Right lobe of liver (tissue), 4 donors: ENCODE measurements at regions not wholly inside any gene's neighbourhood (a gene's known extent, or its start where the extent isn't known, plus 50 kb on each side); places are given as distances from the start of the nearest gene placed in this dataset.

Source experiments
- CTCF ChIP-seq, 4 donors: fragments of 200-600 bp in 3 of 4; fragments of 450-650 bp in 1 of 4; IDR thresholded peaks; one replicate each; pipeline versions ENCODE4 v1.5.1 to v1.8.0; 2016 to 2022; ENCODE audit warnings: antibody characterized with exemption in 4 of 4, mild to moderate bottlenecking in 2 of 4
- POLR2A ChIP-seq: fragments of 450-650 bp; IDR thresholded peaks from one replicate; pipeline ENCODE4 v1.6.1; 2017; ENCODE audit warnings: antibody characterized with exemption, mild to moderate bottlenecking
- donor health status: DM: no; HTN: no; CAD: no.
- donor health status: DM: no; HTN: no; CAD: no.
- donor health status: DM: no; HTN: yes; CAD: no.

- TF ChIP-seq POLR2A (no peak), CTCF (IDR thresholded peaks at IDR 0.05) (peak in 1 of 4 donors; percentile 2)
Observed at GRCh38 chr14:35229792-35230089, 62.4 kb upstream of the PSMA6 start.
